B cell (primary cell): ENCODE measurements at regions not wholly inside any gene's neighbourhood (a gene's known extent, or its start where the extent isn't known, plus 50 kb on each side); places are given as distances from the start of the nearest gene placed in this dataset.

Experiments
- ATAC-seq: fragments of 200-7000 bp; cut with Tn5 transposase; one replicate; pipeline ENCODE4 v1.10.0; 2021; ENCODE audit warnings: low read depth, mild to moderate bottlenecking, moderate number of reproducible peaks, moderate library complexity
- CTCF ChIA-PET: fragments of 350-600 bp; sonication (Branson Sonifier 250); formaldehyde crosslinking; loops from one replicate; lab custom pipeline; 2021; ENCODE audit warnings: antibody characterized with exemption, inconsistent platforms; lab: Charles Lee
- POLR2A ChIA-PET: fragments of 350-600 bp; sonication (Branson Sonifier 250); formaldehyde crosslinking; loops from one replicate; lab custom pipeline; 2021; ENCODE audit warnings: antibody characterized with exemption; lab: Charles Lee
- DNase-seq: peaks from one replicate; pipeline ENCODE4 v3.0.0; 2013
- H2AFZ ChIP-seq: 2 replicates; pipeline ENCODE4 v1.6.1; 2012; ENCODE audit warnings: mild to moderate bottlenecking, low read depth, low read length; ENCODE audit not compliant: insufficient read depth, poor library complexity, severe bottlenecking
- H3K27ac ChIP-seq, 2 donors: 1 replicate in 1 of 2; 2 replicates in 1 of 2; pipeline ENCODE4 v1.5.1; 2012 to 2013; ENCODE audit warnings: low read length in 2 of 2, mild to moderate bottlenecking in 2 of 2, moderate library complexity in 1 of 2
- H3K27me3 ChIP-seq, 4 experiments: fragments of 200-600 bp in 1 of 4; sonication (generic) in 1 of 4; replicated peaks in 1 of 4; 1 replicate in 2 of 4; 2 replicates in 2 of 4; pipeline versions ENCODE4 v1.6.1 to v1.7.0; 2013 to 2016; ENCODE audit warnings: low read length in 3 of 4, mild to moderate bottlenecking in 2 of 4, mixed read lengths in 1 of 4, moderate library complexity in 1 of 4; ENCODE audit not compliant: insufficient read depth in 4 of 4, control insufficient read depth in 3 of 4; ENCODE audit errors: control extremely low read depth in 1 of 4
- H3K36me3 ChIP-seq, 2 experiments: replicated peaks in 1 of 2; 1 replicate in 1 of 2; 2 replicates in 1 of 2; pipeline versions ENCODE4 v1.6.1 to v1.7.1; 2013; ENCODE audit warnings: low read length in 1 of 2; ENCODE audit not compliant: insufficient read depth in 2 of 2, control insufficient read depth in 1 of 2; ENCODE audit errors: control extremely low read depth in 1 of 2, extremely low read depth in 1 of 2
- H3K4me1 ChIP-seq, 2 donors: fragments of 200-600 bp in 1 of 2; sonication (generic) in 1 of 2; 1 replicate in 1 of 2; 2 replicates in 1 of 2; pipeline versions ENCODE4 v1.5.1 to v1.6.1; 2013 to 2017; ENCODE audit warnings: low read length in 2 of 2; ENCODE audit not compliant: control insufficient read depth in 2 of 2, insufficient read depth in 2 of 2
- H3K4me2 ChIP-seq: replicated peaks from 2 replicates; pipeline ENCODE3; 2012; ENCODE audit warnings: mild to moderate bottlenecking, low read depth, low read length; ENCODE audit not compliant: poor library complexity, severe bottlenecking
- H3K4me3 ChIP-seq, 5 experiments: fragments of 200-600 bp in 1 of 5; sonication (generic) in 1 of 5; 1 replicate in 3 of 5; 2 replicates in 2 of 5; pipeline versions ENCODE4 v1.5.1 to v1.7.0; 2011 to 2016; ENCODE audit warnings: low read length in 4 of 5, mild to moderate bottlenecking in 4 of 5, low read depth in 2 of 5, control low read depth in 1 of 5, moderate library complexity in 1 of 5; ENCODE audit not compliant: insufficient read depth in 1 of 5; ENCODE audit errors: control extremely low read depth in 1 of 5, extremely low read depth in 1 of 5
- H3K79me2 ChIP-seq: fragments of 200-600 bp; sonication (generic); one replicate; pipeline ENCODE4 v1.6.0; 2016; ENCODE audit warnings: low read length; ENCODE audit not compliant: control insufficient read depth, insufficient read depth
- H3K9ac ChIP-seq: fragments of 200-600 bp; sonication (generic); 2 replicates; pipeline ENCODE4 v1.6.1; 2017; ENCODE audit warnings: mild to moderate bottlenecking, low read length, moderate library complexity
- H3K9me3 ChIP-seq, 3 donors: one replicate each; pipeline versions ENCODE4 v1.6.1 to v1.7.1; 2013; ENCODE audit warnings: low read length in 2 of 3; ENCODE audit not compliant: control insufficient read depth in 2 of 3, insufficient read depth in 1 of 3; ENCODE audit errors: control extremely low read depth in 1 of 3
- H4K20me1 ChIP-seq: 2 replicates; pipeline ENCODE4 v1.6.0; 2012; ENCODE audit warnings: mild to moderate bottlenecking, low read length; ENCODE audit not compliant: insufficient read depth, control insufficient read depth, poor library complexity, severe bottlenecking
- H3K27ac Mint-ChIP-seq: one replicate; pipeline ENCODE4 v1.8.0; 2021; ENCODE audit warnings: mixed read lengths
- H3K27me3 Mint-ChIP-seq: one replicate; pipeline ENCODE4 v1.8.0; 2021; ENCODE audit warnings: mixed read lengths
- H3K4me1 Mint-ChIP-seq: one replicate; pipeline ENCODE4 v1.8.0; 2021; ENCODE audit warnings: mixed read lengths
- H3K4me3 Mint-ChIP-seq: one replicate; pipeline ENCODE4 v1.8.0; 2021; ENCODE audit warnings: mixed read lengths
- H3K9me3 Mint-ChIP-seq: one replicate; pipeline ENCODE4 v1.8.0; 2022; ENCODE audit warnings: mixed read lengths; ENCODE audit not compliant: insufficient read depth
- CTCF ChIP-seq: fragments of 200-600 bp; IDR thresholded peaks from one replicate; pipeline ENCODE4 v1.8.0; 2022; ENCODE audit warnings: antibody characterized with exemption, mild to moderate bottlenecking
- EZH2 ChIP-seq: IDR thresholded peaks from 2 replicates; pipeline ENCODE4 v1.6.1; 2012; ENCODE audit warnings: borderline replicate concordance, low read depth, mild to moderate bottlenecking, moderate library complexity, low read length; ENCODE audit not compliant: insufficient read depth, poor library complexity, severe bottlenecking
- WGBS: methylation state at CpG from one replicate; pipeline ENCODE4 v1.1.5; 2013; ENCODE audit warnings: missing lambda C conversion rate; ENCODE audit not compliant: insufficient coverage; 5-methylcytosine and 5-hydroxymethylcytosine counted together
- intact Hi-C: fragments of 100-400 bp; cut with micrococcal nuclease; formaldehyde crosslinking; loops from one replicate; pipeline ENCODE4 v1.10.0; 2022

GRCh38 chr1:80973101-80973500 lies 827.6 kb upstream of the ADGRL2 start:
- CTCF ChIA-PET: no interaction called here
- DNase-seq: no peak
- Mint-ChIP-seq H3K27me3 (no peaks in the 10 kb centered on the region), H3K4me3 (no peak overlapping the region), H3K4me1 (no peaks in the 10 kb centered on the region), H3K9me3 (peaks cover 3% of the 10 kb centered on the region), H3K27ac (no peak overlapping the region)
- no peak for ATAC-seq
- H3K4me1 ChIP-seq: no peaks in the 10 kb centered on the region
- no peak overlapping the region for H3K4me3 ChIP-seq
- H3K79me2 ChIP-seq: no peaks in the 10 kb centered on the region
- WGBS: 100% methylated on average over 1 of the region's 3 CpGs
- H3K9me3 ChIP-seq: no peaks in the 10 kb centered on the region
- no peaks in the 10 kb centered on the region for H4K20me1 ChIP-seq
- H3K27me3 ChIP-seq: no peaks in the 10 kb centered on the region
- intact Hi-C loops: no loop called here
- H3K36me3 ChIP-seq: no peaks in the 10 kb centered on the region
- POLR2A ChIA-PET: no interaction called here
- no peak for TF ChIP-seq EZH2
- no peak for TF ChIP-seq CTCF
- no peak overlapping the region for H3K4me2 ChIP-seq
- H2AFZ ChIP-seq: no peak overlapping the region
- no peak overlapping the region for H3K27ac ChIP-seq
- no peak overlapping the region for H3K9ac ChIP-seq

- intact Hi-C loops: no loop called here
- CTCF ChIA-PET: no interaction called here
Observed at GRCh38 chr1:80966266-80966665, 834.5 kb upstream of the ADGRL2 start.

More at GRCh38 chr1:80966266-80966665, 834.5 kb upstream of the ADGRL2 start:
- H3K27ac Mint-ChIP-seq: no peak overlapping the region
- TF ChIP-seq EZH2 (no peak), CTCF (no peak)
- no peaks in the 10 kb centered on the region for H3K27me3 Mint-ChIP-seq
- ATAC-seq: no peak
- no CpG with 5 or more reads among the region's 1 CpG for WGBS
- Histone ChIP-seq H3K4me3 (no peak overlapping the region), H3K4me1 (no peaks in the 10 kb centered on the region), H3K79me2 (no peaks in the 10 kb centered on the region), H2AFZ (no peak overlapping the region), H3K9me3 (no peaks in the 10 kb centered on the region), H3K27ac (no peak overlapping the region), H4K20me1 (no peaks in the 10 kb centered on the region), H3K36me3 (no peaks in the 10 kb centered on the region), H3K9ac (no peak overlapping the region), H3K4me2 (no peak overlapping the region), H3K27me3 (no peaks in the 10 kb centered on the region)
- DNase-seq: no peak
- H3K4me1 Mint-ChIP-seq: no peaks in the 10 kb centered on the region
- H3K9me3 Mint-ChIP-seq: no peaks in the 10 kb centered on the region
- no peak overlapping the region for H3K4me3 Mint-ChIP-seq
- POLR2A ChIA-PET: no interaction called here
